Uterus (tissue), 3 donors: ENCODE measurements at regions not wholly inside any gene's neighbourhood (a gene's known extent, or its start where the extent isn't known, plus 50 kb on each side); places are given as distances from the start of the nearest gene placed in this dataset.

Experiments used
- DNase-seq, 2 donors: peaks; one replicate each; pipeline ENCODE4 v3.0.0-alpha.2; 2019 to 2020
- H3K27ac ChIP-seq, 2 donors: fragments of 200-600 bp; sonication (generic); 1 replicate in 1 of 2; 2 replicates in 1 of 2; pipeline ENCODE4 v1.5.1; 2016 to 2018
- H3K27me3 ChIP-seq, 2 donors: fragments of 200-600 bp; sonication (generic); one replicate each; pipeline ENCODE4 v1.5.1; 2018 to 2019; ENCODE audit warnings: control low read depth in 1 of 2
- H3K36me3 ChIP-seq, 2 donors: fragments of 200-600 bp; sonication (generic); one replicate each; pipeline ENCODE4 v1.5.1; 2019; ENCODE audit warnings: control low read depth in 1 of 2
- H3K4me1 ChIP-seq, 2 donors: fragments of 200-600 bp; sonication (generic); one replicate each; pipeline ENCODE4 v1.5.1; 2018 to 2019; ENCODE audit warnings: control low read depth in 1 of 2
- H3K4me3 ChIP-seq, 2 donors: fragments of 200-600 bp; sonication (generic); 1 replicate in 1 of 2; 2 replicates in 1 of 2; pipeline ENCODE4 v1.5.1; 2018 to 2019; ENCODE audit warnings: mild to moderate bottlenecking in 1 of 2
- H3K9me3 ChIP-seq, 2 donors: fragments of 200-600 bp; sonication (generic); one replicate each; pipeline ENCODE4 v1.5.1; 2019; ENCODE audit warnings: control low read depth in 1 of 2
- POLR2A ChIP-seq, 2 donors: fragments of 450-650 bp; IDR thresholded peaks; one replicate each; pipeline ENCODE4 v1.6.1; 2016; ENCODE audit warnings: antibody characterized with exemption in 2 of 2, mild to moderate bottlenecking in 1 of 2, moderate library complexity in 1 of 2
- intact Hi-C: fragments of 100-400 bp; cut with DNase I; formaldehyde crosslinking; loops from one replicate; pipeline ENCODE4 v1.15.1; 2023; ENCODE audit warnings: low total_unique reads
- TF ChIP-seq, protein P1 (sequence below), 4 experiments: fragments of 200-600 bp in 2 of 4; fragments of 450-650 bp in 2 of 4; sonication (generic) in 2 of 4; IDR thresholded peaks; one replicate each; pipeline ENCODE4 v1.5.1; 2016 to 2019; ENCODE audit warnings: antibody characterized with exemption in 4 of 4, mild to moderate bottlenecking in 2 of 4, moderate library complexity in 1 of 4
- donor health status: DM: yes; HTN: yes; CAD: no.

DNA sequence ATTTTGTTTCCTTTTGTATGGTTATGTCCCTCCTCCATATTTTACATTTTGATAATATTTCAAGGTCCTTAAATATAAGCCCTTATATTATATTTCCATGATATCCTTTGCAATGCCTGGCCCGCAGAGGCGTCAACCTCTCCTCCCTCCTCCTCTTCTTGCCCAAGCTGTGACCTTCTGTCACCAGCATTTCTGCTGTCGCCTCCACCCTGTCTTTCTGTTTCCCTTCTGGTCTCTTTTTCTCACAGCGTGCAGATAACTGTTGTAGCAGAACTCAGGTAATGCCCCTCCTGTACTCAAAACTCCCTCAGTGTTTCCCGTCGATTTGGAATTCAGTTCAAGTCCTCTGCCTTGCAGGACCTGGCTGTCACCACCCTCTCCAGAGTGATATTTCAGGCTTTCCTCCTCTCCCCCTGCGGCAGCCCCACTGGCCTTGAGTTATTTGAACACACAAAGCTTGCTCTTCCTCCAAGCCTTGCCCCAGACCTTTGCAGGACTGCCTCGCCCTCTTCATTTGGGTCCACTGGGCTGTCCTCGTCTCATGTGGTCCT lies 709.3 kb downstream of the DCDC2C start:
- intact Hi-C loops, result no loop called here
- H3K4me3 ChIP-seq, result no peak overlapping the region
- no peaks in the 10 kb centered on the region for H3K4me1 ChIP-seq
- no peak overlapping the region for H3K27ac ChIP-seq
- TF ChIP-seq, protein P1, sequence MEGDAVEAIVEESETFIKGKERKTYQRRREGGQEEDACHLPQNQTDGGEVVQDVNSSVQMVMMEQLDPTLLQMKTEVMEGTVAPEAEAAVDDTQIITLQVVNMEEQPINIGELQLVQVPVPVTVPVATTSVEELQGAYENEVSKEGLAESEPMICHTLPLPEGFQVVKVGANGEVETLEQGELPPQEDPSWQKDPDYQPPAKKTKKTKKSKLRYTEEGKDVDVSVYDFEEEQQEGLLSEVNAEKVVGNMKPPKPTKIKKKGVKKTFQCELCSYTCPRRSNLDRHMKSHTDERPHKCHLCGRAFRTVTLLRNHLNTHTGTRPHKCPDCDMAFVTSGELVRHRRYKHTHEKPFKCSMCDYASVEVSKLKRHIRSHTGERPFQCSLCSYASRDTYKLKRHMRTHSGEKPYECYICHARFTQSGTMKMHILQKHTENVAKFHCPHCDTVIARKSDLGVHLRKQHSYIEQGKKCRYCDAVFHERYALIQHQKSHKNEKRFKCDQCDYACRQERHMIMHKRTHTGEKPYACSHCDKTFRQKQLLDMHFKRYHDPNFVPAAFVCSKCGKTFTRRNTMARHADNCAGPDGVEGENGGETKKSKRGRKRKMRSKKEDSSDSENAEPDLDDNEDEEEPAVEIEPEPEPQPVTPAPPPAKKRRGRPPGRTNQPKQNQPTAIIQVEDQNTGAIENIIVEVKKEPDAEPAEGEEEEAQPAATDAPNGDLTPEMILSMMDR (IDR thresholded peaks at IDR 0.05), result no peak
- TF ChIP-seq POLR2A (IDR thresholded peaks at IDR 0.05), result no peak
- no peaks in the 10 kb centered on the region for H3K36me3 ChIP-seq
- DNase-seq, result no peak
- H3K9me3 ChIP-seq, result no peaks in the 10 kb centered on the region
- H3K27me3 ChIP-seq, result no peaks in the 10 kb centered on the region

DNA sequence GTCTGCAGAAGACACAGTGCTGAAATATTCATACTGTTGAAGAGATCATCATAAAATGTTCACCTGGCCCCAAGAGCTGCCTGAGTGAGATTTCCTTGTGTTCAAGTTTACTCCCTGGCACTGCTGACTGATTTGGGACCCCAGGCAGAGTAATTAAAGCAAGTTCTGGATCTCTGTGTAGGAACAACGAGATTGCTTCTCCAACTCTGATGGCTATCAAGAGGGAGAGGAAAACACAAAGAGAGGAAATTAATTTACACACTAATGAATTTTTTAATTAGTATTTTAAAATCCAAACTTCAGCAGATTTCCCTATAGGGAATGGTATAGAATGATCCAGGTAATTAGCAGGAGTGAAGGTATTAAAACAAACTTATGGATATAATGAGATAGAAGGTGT lies 711.8 kb downstream of the DCDC2C start:
- no peak for TF ChIP-seq POLR2A (IDR thresholded peaks at IDR 0.05)
- TF ChIP-seq, protein P1 (IDR thresholded peaks at IDR 0.05), result no peak
- intact Hi-C loops, result no loop called here
- H3K27ac ChIP-seq, result no peak overlapping the region
- no peak for DNase-seq
- H3K27me3 ChIP-seq, result no peaks in the 10 kb centered on the region
- no peaks in the 10 kb centered on the region for H3K9me3 ChIP-seq
- no peaks in the 10 kb centered on the region for H3K4me1 ChIP-seq
- H3K36me3 ChIP-seq, result no peaks in the 10 kb centered on the region
- H3K4me3 ChIP-seq, result no peak overlapping the region

DNA sequence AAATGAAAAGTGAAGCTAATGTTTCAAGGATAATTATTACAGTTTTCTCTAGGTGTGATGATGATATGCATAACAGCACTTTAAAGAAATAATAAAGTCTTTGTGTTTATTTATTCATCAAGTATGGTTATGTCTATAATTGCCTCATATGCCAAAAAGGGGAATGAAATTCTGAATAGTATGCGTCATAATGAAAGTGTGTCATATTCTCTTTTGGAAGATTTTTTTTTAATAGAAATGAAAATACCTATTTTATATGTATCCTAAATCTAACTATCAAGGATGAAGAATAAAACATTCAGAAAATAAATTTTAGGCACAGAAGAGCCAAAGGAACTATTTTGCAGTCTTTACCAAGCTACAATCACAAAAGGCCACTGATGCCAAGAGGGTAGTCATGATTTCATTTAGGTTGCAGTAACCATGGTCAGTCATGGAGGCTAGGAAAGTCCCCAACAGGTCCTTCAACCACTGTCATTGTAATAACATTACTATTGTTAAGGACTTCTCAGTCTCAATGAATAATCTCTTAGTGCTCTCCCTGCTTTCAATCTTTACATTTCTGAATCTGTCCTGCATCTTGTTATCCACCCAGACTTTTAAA lies 712.5 kb downstream of the DCDC2C start:
- no peak overlapping the region for H3K27ac ChIP-seq
- TF ChIP-seq, protein P1 (IDR thresholded peaks at IDR 0.05), result no peak
- H3K4me3 ChIP-seq, result no peak overlapping the region
- H3K4me1 ChIP-seq, result no peaks in the 10 kb centered on the region
- intact Hi-C loops, result no loop called here
- H3K27me3 ChIP-seq, result no peaks in the 10 kb centered on the region
- H3K9me3 ChIP-seq, result no peaks in the 10 kb centered on the region
- no peak for DNase-seq
- no peaks in the 10 kb centered on the region for H3K36me3 ChIP-seq

DNA sequence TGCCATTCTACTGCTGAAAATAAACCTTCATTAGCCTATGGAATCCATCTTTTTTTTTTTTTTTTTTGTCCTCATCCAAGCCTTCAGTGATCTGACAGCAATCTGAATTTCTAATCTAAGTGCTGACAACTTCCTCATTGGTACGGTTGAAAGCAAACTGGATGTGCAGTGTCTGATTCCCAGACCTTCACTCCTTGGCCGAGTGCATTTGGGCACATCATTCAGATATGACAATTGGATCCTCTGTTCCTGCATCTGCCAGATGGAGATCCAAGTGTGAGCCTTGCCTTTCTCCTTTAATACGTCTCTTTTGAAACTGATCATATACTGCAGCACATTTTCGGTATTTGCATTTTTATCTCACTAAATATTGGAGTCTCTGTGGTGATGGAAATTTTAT lies 713.1 kb downstream of the DCDC2C start:
- Histone ChIP-seq H3K4me1 (no peaks in the 10 kb centered on the region), H3K4me3 (no peak overlapping the region), H3K36me3 (no peaks in the 10 kb centered on the region), H3K9me3 (no peaks in the 10 kb centered on the region), H3K27ac (no peak overlapping the region), H3K27me3 (no peaks in the 10 kb centered on the region)
- no peak for TF ChIP-seq POLR2A (IDR thresholded peaks at IDR 0.05)
- TF ChIP-seq, protein P1 (IDR thresholded peaks at IDR 0.05), result no peak
- intact Hi-C loops, result no loop called here
- DNase-seq, result no peak

DNA sequence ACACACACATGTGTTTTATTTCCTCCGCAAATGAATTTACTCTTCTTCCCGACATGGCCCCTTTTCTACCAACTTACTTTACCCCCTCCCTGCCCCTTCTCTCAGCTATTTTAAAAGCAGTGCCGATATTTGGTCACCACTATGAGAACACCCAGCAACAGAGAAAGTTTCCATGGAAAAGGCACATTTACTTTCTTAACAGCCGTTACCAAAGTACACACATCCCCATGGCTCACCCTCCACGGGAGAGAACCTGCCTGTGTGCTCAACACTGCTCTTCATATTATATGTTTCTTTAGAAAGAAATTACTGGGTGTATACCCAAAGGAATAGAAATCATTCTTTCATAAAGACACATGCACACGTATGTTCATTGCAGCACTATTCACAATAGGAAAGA lies 714.4 kb downstream of the DCDC2C start:
- no peaks in the 10 kb centered on the region for H3K27me3 ChIP-seq
- no peak overlapping the region for H3K4me3 ChIP-seq
- no peaks in the 10 kb centered on the region for H3K36me3 ChIP-seq
- no peaks in the 10 kb centered on the region for H3K9me3 ChIP-seq
- intact Hi-C loops, result no loop called here
- TF ChIP-seq POLR2A (IDR thresholded peaks at IDR 0.05), result no peak
- no peaks in the 10 kb centered on the region for H3K4me1 ChIP-seq
- H3K27ac ChIP-seq, result no peak overlapping the region
- no peak for DNase-seq

DNA sequence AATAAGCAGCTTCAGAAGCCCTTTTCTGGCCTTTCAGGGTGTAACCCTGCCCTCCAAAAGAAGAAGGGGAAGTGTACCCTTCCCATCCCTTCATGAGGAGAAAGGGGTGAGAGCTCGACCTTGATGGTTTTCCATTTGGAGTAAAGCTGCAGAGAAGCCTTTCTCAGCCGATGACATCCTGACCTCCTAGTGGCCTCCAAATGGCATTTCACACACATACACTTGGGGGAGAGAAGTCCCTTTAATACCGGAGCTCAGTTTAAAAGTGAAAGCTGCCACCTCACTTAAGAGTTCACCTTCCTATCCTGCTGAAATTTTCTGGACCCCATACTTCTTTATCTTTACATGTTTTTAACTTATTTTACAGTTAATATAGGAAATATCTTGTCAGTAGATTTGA lies 716.7 kb downstream of the DCDC2C start:
- TF ChIP-seq, protein P1 (IDR thresholded peaks at IDR 0.05), result no peak
- TF ChIP-seq POLR2A (IDR thresholded peaks at IDR 0.05), result no peak
- H3K27ac ChIP-seq, result no peak overlapping the region
- intact Hi-C loops, result no loop called here
- no peaks in the 10 kb centered on the region for H3K27me3 ChIP-seq
- no peak for DNase-seq
- no peak overlapping the region for H3K4me3 ChIP-seq
- no peaks in the 10 kb centered on the region for H3K9me3 ChIP-seq
- H3K36me3 ChIP-seq, result no peaks in the 10 kb centered on the region
- H3K4me1 ChIP-seq, result no peaks in the 10 kb centered on the region
